Activated CD4-positive, alpha-beta T cell treated with anti-CD3 and anti-CD28 coated beads, Interleukin-2, amount 50 U/mL, for 1 hour (primary cell): ENCODE measurements at regions not wholly inside any gene's neighbourhood (a gene's known extent, or its start where the extent isn't known, plus 50 kb on each side); places are given as distances from the start of the nearest gene placed in this dataset.

Source experiments
- DNase-seq: peaks from one replicate; pipeline ENCODE4 v3.0.0-alpha.2; 2020

- DNase-seq, result no peak
Measured at GRCh38 chr22:48343461-48343860, 1484.2 kb downstream of the BRD1 start.

- no peak for DNase-seq
Measured at GRCh38 chr22:48342732-48343131, 1484.9 kb downstream of the BRD1 start.

- no peak for DNase-seq
Measured at GRCh38 chr22:48342016-48342415, 1485.7 kb downstream of the BRD1 start.

GRCh38 chr22:48340727-48341709 lies 1486.7 kb downstream of the BRD1 start:
- DNase-seq, result no peak

- DNase-seq, result no peak
Measured at GRCh38 chr22:48340191-48340590, 1487.5 kb downstream of the BRD1 start.

GRCh38 chr22:48338793-48339705 lies 1488.6 kb downstream of the BRD1 start:
- no peak for DNase-seq

- no peak for DNase-seq
Measured at GRCh38 chr22:48337957-48338792, 1489.5 kb downstream of the BRD1 start.

GRCh38 chr22:48336339-48337060 lies 1491.2 kb downstream of the BRD1 start:
- DNase-seq, result no peak

- DNase-seq, result no peak
Measured at GRCh38 chr22:48335442-48336139, 1492.1 kb downstream of the BRD1 start.

- DNase-seq, result no peak
Measured at GRCh38 chr22:48334971-48335370, 1492.7 kb downstream of the BRD1 start.

GRCh38 chr22:48333816-48334735 lies 1493.6 kb downstream of the BRD1 start:
- DNase-seq, result no peak

GRCh38 chr22:48333323-48333763 lies 1494.3 kb downstream of the BRD1 start:
- no peak for DNase-seq

GRCh38 chr22:48332438-48333322 lies 1495.0 kb downstream of the BRD1 start:
- DNase-seq, result no peak

- no peak for DNase-seq
Measured at GRCh38 chr22:48331691-48332220, 1495.9 kb downstream of the BRD1 start.

- no peak for DNase-seq
Measured at GRCh38 chr22:48331266-48331665, 1496.4 kb downstream of the BRD1 start.

GRCh38 chr22:48327721-48328120 lies 1500.0 kb downstream of the BRD1 start:
- DNase-seq, result no peak

GRCh38 chr22:48323746-48324145 lies 1503.9 kb downstream of the BRD1 start:
- no peak for DNase-seq

- DNase-seq, result no peak
Measured at GRCh38 chr22:48322907-48323306, 1504.8 kb downstream of the BRD1 start.
